SH-SY5Y (cell line): ENCODE measurements at regions not wholly inside any gene's neighbourhood (a gene's known extent, or its start where the extent isn't known, plus 50 kb on each side); places are given as distances from the start of the nearest gene placed in this dataset.

Experiments used
- GATA2 ChIP-seq: IDR thresholded peaks from 2 replicates; pipeline ENCODE4 v1.6.1; 2011; ENCODE audit warnings: mild to moderate bottlenecking, low read depth, low read length
- GATA3 ChIP-seq: IDR thresholded peaks from 2 replicates; pipeline ENCODE4 v1.6.1; 2011; ENCODE audit warnings: low read depth, mild to moderate bottlenecking, low read length, moderate library complexity

- TF ChIP-seq GATA2 (no peak), GATA3 (no peak)
Observed at GRCh38 chr2:851078-851477, 99.6 kb upstream of the SNTG2 start.
